ENCODE measurements at regions not wholly inside any gene's neighbourhood (a gene's known extent, or its start where the extent isn't known, plus 50 kb on each side); places are given as distances from the start of the nearest gene placed in this dataset.

DNA sequence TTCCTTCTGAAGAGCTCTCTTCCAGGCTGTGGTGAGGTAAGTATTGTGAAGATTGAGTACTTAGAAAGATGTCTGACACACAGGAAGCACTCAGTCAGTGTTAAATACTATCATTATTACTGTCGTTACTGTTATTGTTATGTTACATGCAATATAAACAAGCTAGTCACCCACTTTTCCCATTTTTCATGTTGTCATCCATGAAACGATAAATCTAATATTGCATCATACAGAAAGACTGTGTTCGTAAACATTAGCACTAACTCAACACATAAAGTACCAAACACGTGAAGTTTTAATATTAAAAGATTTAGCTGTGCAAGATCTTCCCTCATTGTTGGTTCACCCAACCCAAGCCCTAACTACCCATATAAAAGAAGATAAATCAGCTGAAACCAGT, 109.2 kb upstream of the NRSN1 start:
- TF ChIP-seq, protein P1, sequence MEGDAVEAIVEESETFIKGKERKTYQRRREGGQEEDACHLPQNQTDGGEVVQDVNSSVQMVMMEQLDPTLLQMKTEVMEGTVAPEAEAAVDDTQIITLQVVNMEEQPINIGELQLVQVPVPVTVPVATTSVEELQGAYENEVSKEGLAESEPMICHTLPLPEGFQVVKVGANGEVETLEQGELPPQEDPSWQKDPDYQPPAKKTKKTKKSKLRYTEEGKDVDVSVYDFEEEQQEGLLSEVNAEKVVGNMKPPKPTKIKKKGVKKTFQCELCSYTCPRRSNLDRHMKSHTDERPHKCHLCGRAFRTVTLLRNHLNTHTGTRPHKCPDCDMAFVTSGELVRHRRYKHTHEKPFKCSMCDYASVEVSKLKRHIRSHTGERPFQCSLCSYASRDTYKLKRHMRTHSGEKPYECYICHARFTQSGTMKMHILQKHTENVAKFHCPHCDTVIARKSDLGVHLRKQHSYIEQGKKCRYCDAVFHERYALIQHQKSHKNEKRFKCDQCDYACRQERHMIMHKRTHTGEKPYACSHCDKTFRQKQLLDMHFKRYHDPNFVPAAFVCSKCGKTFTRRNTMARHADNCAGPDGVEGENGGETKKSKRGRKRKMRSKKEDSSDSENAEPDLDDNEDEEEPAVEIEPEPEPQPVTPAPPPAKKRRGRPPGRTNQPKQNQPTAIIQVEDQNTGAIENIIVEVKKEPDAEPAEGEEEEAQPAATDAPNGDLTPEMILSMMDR (IDR thresholded peaks at IDR 0.05; ENCODE audit: extremely low read depth, low read depth, low read length), result no peak
- Histone ChIP-seq H3K9me3 (ENCODE audit: low read depth, low read length) (peaks cover 1% of the 10 kb centered on the region), H3K27ac (ENCODE audit: low read depth, low read length) (no peak overlapping the region), H3K4me2 (ENCODE audit: insufficient read depth, low read length) (no peak overlapping the region), H4K20me1 (ENCODE audit: insufficient read depth, low read length) (no peaks in the 10 kb centered on the region), H3K36me3 (ENCODE audit: insufficient read depth, low read length) (no peaks in the 10 kb centered on the region), H3K79me2 (ENCODE audit: insufficient read depth, low read length) (no peaks in the 10 kb centered on the region), H3K4me1 (ENCODE audit: insufficient read depth, low read length) (no peaks in the 10 kb centered on the region), H3K27me3 (ENCODE audit: insufficient read depth, low read length) (no peaks in the 10 kb centered on the region), H3K4me3 (ENCODE audit: insufficient read depth, low read length) (no peak overlapping the region), H2AFZ (ENCODE audit: low read length) (no peak overlapping the region)
- no peak for DNase-seq (ENCODE audit: insufficient read length, low spot score, missing footprints)

DNA sequence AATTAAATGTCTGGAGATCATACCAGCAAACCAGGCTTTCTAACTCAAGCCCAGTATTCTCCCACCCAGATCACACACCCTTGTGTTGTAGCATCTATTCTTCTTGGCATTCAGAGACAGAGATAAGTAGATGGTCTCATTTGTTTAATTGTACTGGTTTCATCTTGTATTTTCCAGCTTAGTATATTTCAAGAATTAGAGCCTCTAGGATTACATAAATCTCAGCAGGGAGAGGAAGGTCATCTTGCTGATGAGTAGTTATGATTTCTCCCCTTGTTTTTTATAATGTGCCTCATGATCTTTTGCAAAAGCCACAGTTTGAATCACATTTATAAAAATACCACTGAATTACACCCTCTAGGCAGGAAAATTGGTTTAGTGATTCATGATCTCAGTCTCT, 106.6 kb upstream of the NRSN1 start:
- DNase-seq (ENCODE audit: insufficient read length, low spot score, missing footprints), result no peak
- no peaks in the 10 kb centered on the region for H3K36me3 ChIP-seq (ENCODE audit: insufficient read depth, low read length)
- TF ChIP-seq, protein P1 (IDR thresholded peaks at IDR 0.05; ENCODE audit: extremely low read depth, low read depth, low read length), result no peak
- no peaks in the 10 kb centered on the region for H4K20me1 ChIP-seq (ENCODE audit: insufficient read depth, low read length)
- no peaks in the 10 kb centered on the region for H3K79me2 ChIP-seq (ENCODE audit: insufficient read depth, low read length)
- H3K4me3 ChIP-seq (ENCODE audit: insufficient read depth, low read length), result no peak overlapping the region
- no peaks in the 10 kb centered on the region for H3K9me3 ChIP-seq (ENCODE audit: low read depth, low read length)
- no peaks in the 10 kb centered on the region for H3K27me3 ChIP-seq (ENCODE audit: insufficient read depth, low read length)
- H3K27ac ChIP-seq (ENCODE audit: low read depth, low read length), result no peak overlapping the region
- H3K4me1 ChIP-seq (ENCODE audit: insufficient read depth, low read length), result no peaks in the 10 kb centered on the region
- H3K4me2 ChIP-seq (ENCODE audit: insufficient read depth, low read length), result no peak overlapping the region
- H2AFZ ChIP-seq (ENCODE audit: low read length), result no peak overlapping the region

DNA sequence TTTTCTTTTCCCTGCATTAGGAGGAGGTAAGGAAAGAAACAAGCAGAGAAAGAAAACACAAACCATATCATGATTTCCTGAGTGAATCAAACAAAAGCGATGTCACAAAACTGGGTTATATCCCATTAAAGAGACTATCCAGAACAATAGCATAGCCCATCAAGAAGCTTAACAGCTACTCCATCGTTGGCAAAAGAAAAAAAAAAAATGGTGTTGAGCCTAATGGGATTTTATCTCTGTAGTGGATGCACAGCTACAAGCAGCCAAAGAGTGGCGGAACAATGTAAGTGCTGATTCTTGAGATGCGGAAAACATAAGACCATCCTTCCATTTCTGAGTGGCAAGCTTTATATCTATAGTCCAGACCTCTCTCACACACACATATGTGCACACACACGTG, 106.2 kb upstream of the NRSN1 start:
- no peaks in the 10 kb centered on the region for H4K20me1 ChIP-seq (ENCODE audit: insufficient read depth, low read length)
- H3K27ac ChIP-seq (ENCODE audit: low read depth, low read length), result no peak overlapping the region
- no peak overlapping the region for H2AFZ ChIP-seq (ENCODE audit: low read length)

DNA sequence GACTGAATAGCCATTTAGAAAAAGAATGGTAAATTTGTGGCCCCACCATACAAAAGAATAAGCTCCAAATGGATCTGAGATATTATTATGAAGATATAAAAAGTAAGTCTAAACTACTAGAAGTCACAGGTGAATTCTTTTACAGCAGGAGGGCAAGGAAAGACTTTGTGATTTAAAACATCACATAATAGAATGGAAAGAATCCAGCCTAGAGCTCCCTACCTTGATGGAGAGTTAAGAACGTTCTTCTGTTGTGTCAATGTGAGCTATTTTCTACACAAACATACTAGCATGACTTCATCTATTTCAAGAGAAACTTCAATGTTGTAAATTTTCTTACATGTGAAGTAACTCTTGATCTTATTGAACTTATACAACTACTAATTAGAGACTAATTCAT, 100.0 kb upstream of the NRSN1 start:
- Histone ChIP-seq H3K27ac (ENCODE audit: low read depth, low read length) (no peak overlapping the region), H3K9me3 (ENCODE audit: low read depth, low read length) (no peaks in the 10 kb centered on the region), H3K27me3 (ENCODE audit: insufficient read depth, low read length) (no peaks in the 10 kb centered on the region), H3K79me2 (ENCODE audit: insufficient read depth, low read length) (no peaks in the 10 kb centered on the region), H3K4me1 (ENCODE audit: insufficient read depth, low read length) (no peaks in the 10 kb centered on the region), H2AFZ (ENCODE audit: low read length) (no peak overlapping the region), H4K20me1 (ENCODE audit: insufficient read depth, low read length) (no peaks in the 10 kb centered on the region), H3K36me3 (ENCODE audit: insufficient read depth, low read length) (no peaks in the 10 kb centered on the region), H3K4me3 (ENCODE audit: insufficient read depth, low read length) (no peak overlapping the region), H3K4me2 (ENCODE audit: insufficient read depth, low read length) (no peak overlapping the region)
- no peak for DNase-seq (ENCODE audit: insufficient read length, low spot score, missing footprints)
- TF ChIP-seq, protein P1 (IDR thresholded peaks at IDR 0.05; ENCODE audit: extremely low read depth, low read depth, low read length), result no peak

More for the DNA sequence above, 106.2 kb upstream of the NRSN1 start:
- Histone ChIP-seq H3K36me3 (ENCODE audit: insufficient read depth, low read length) (no peaks in the 10 kb centered on the region), H3K27me3 (ENCODE audit: insufficient read depth, low read length) (no peaks in the 10 kb centered on the region), H3K4me3 (ENCODE audit: insufficient read depth, low read length) (no peak overlapping the region), H3K9me3 (ENCODE audit: low read depth, low read length) (no peaks in the 10 kb centered on the region), H3K79me2 (ENCODE audit: insufficient read depth, low read length) (no peaks in the 10 kb centered on the region), H3K4me1 (ENCODE audit: insufficient read depth, low read length) (no peaks in the 10 kb centered on the region), H3K4me2 (ENCODE audit: insufficient read depth, low read length) (no peak overlapping the region)
- no peak for DNase-seq (ENCODE audit: insufficient read length, low spot score, missing footprints)
- TF ChIP-seq, protein P1 (IDR thresholded peaks at IDR 0.05; ENCODE audit: extremely low read depth, low read depth, low read length), result no peak

All from osteoblast (primary cell).